ENCODE measurements at regions not wholly inside any gene's neighbourhood (a gene's known extent, or its start where the extent isn't known, plus 50 kb on each side); places are given as distances from the start of the nearest gene placed in this dataset.

DNA sequence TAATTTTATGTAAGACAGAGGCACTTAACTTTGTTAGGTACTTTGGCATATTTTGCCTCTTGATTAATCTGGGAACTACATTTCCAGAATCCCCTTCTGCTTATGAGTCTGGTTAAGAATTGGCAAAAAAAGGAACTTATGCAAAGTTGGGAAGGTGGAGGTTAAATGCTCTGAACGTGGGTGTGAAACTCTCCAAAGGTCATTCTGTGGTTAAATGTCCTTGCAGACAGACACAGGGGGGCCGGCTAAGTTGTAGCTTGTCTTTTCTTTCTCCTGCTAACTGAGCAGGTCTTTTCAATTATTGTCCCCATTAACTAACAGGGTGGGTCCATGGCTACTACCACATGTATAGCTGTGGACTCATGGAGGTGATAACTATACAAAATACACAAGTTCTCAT lies 248.6 kb upstream of the NOVA1 start:
- H3K9me2 ChIP-seq (ENCODE audit: insufficient read depth, low read length), result no peaks in the 10 kb centered on the region
- H3K4me3 ChIP-seq (ENCODE audit: low read length), result no peak overlapping the region
- H4K20me1 ChIP-seq (ENCODE audit: insufficient read depth), result no peaks in the 10 kb centered on the region
- H3K27ac ChIP-seq (ENCODE audit: low read length), result no peak overlapping the region
- H3K27me3 ChIP-seq (ENCODE audit: insufficient read depth, low read depth, low read length), result no peaks in the 10 kb centered on the region
- no peaks in the 10 kb centered on the region for H3K79me2 ChIP-seq (replicated peaks; ENCODE audit: insufficient read depth, low read length)
- no peaks in the 10 kb centered on the region for H3K36me3 ChIP-seq (ENCODE audit: insufficient read depth, low read length)
- H3K9me3 ChIP-seq (ENCODE audit: low read length), result no peaks in the 10 kb centered on the region
- no peak overlapping the region for H3K9ac ChIP-seq (ENCODE audit: low read length)
- H3F3A ChIP-seq (ENCODE audit: insufficient read depth, low read length, poor library complexity, severe bottlenecking), result no peaks in the 10 kb centered on the region
- TF ChIP-seq TAF1 (IDR thresholded peaks at IDR 0.05; ENCODE audit: low read depth) (no peak), MXI1 (conservative IDR thresholded peaks at IDR 0.05; ENCODE audit: poor library complexity, severe bottlenecking) (no peak), EZH2 (IDR thresholded peaks at IDR 0.05; ENCODE audit: borderline replicate concordance, insufficient read depth, low read length, poor library complexity, severe bottlenecking) (no peak), POLR2AphosphoS5 (IDR thresholded peaks at IDR 0.05) (no peak), EP300 (conservative IDR thresholded peaks at IDR 0.05; ENCODE audit: poor library complexity, severe bottlenecking) (no peak), RAD21 (conservative IDR thresholded peaks at IDR 0.05) (no peak), SMC3 (conservative IDR thresholded peaks at IDR 0.05; ENCODE audit: poor library complexity) (no peak)
- TF ChIP-seq, protein P1, sequence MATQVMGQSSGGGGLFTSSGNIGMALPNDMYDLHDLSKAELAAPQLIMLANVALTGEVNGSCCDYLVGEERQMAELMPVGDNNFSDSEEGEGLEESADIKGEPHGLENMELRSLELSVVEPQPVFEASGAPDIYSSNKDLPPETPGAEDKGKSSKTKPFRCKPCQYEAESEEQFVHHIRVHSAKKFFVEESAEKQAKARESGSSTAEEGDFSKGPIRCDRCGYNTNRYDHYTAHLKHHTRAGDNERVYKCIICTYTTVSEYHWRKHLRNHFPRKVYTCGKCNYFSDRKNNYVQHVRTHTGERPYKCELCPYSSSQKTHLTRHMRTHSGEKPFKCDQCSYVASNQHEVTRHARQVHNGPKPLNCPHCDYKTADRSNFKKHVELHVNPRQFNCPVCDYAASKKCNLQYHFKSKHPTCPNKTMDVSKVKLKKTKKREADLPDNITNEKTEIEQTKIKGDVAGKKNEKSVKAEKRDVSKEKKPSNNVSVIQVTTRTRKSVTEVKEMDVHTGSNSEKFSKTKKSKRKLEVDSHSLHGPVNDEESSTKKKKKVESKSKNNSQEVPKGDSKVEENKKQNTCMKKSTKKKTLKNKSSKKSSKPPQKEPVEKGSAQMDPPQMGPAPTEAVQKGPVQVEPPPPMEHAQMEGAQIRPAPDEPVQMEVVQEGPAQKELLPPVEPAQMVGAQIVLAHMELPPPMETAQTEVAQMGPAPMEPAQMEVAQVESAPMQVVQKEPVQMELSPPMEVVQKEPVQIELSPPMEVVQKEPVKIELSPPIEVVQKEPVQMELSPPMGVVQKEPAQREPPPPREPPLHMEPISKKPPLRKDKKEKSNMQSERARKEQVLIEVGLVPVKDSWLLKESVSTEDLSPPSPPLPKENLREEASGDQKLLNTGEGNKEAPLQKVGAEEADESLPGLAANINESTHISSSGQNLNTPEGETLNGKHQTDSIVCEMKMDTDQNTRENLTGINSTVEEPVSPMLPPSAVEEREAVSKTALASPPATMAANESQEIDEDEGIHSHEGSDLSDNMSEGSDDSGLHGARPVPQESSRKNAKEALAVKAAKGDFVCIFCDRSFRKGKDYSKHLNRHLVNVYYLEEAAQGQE (IDR thresholded peaks at IDR 0.05; ENCODE audit: borderline replicate concordance), result no peak
- TF ChIP-seq, protein P2, sequence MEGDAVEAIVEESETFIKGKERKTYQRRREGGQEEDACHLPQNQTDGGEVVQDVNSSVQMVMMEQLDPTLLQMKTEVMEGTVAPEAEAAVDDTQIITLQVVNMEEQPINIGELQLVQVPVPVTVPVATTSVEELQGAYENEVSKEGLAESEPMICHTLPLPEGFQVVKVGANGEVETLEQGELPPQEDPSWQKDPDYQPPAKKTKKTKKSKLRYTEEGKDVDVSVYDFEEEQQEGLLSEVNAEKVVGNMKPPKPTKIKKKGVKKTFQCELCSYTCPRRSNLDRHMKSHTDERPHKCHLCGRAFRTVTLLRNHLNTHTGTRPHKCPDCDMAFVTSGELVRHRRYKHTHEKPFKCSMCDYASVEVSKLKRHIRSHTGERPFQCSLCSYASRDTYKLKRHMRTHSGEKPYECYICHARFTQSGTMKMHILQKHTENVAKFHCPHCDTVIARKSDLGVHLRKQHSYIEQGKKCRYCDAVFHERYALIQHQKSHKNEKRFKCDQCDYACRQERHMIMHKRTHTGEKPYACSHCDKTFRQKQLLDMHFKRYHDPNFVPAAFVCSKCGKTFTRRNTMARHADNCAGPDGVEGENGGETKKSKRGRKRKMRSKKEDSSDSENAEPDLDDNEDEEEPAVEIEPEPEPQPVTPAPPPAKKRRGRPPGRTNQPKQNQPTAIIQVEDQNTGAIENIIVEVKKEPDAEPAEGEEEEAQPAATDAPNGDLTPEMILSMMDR (IDR thresholded peaks at IDR 0.05; ENCODE audit: poor library complexity, severe bottlenecking), result no peak
- no peak overlapping the region for H2AFZ ChIP-seq (ENCODE audit: low read depth, low read length)
- H3K4me2 ChIP-seq (ENCODE audit: low read length), result no peak overlapping the region

DNA sequence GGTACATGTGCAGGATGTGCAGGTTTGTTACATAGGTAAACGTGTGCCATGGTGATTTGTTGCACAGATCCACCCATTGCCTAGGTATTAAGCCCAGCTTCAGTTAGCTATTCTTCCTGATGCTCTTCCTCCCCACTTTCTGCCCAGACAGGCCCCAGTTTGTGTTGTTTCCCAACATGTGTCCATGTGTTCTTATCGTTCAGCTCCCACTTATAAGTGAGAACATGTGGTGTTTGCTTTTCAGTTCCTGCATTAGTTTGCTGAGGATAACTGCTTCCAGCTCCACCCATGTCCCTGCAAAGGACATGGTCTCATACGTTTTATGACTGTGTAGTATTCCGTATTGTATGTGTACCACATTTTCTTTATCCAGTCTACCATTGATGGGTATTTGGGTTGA lies 251.7 kb upstream of the NOVA1 start:
- no peaks in the 10 kb centered on the region for H3K27me3 ChIP-seq (ENCODE audit: insufficient read depth, low read depth, low read length)
- no peaks in the 10 kb centered on the region for H3K9me3 ChIP-seq (ENCODE audit: low read length)
- H3K36me3 ChIP-seq (ENCODE audit: insufficient read depth, low read length), result no peaks in the 10 kb centered on the region
- no peaks in the 10 kb centered on the region for H3K9me2 ChIP-seq (ENCODE audit: insufficient read depth, low read length)
- TF ChIP-seq MXI1 (conservative IDR thresholded peaks at IDR 0.05; ENCODE audit: poor library complexity, severe bottlenecking), result no peak
- TF ChIP-seq POLR2AphosphoS5 (IDR thresholded peaks at IDR 0.05), result no peak
- TF ChIP-seq, protein P1 (IDR thresholded peaks at IDR 0.05; ENCODE audit: borderline replicate concordance), result no peak
- TF ChIP-seq, protein P2 (IDR thresholded peaks at IDR 0.05; ENCODE audit: poor library complexity, severe bottlenecking), result no peak
- TF ChIP-seq RAD21 (conservative IDR thresholded peaks at IDR 0.05), result no peak
- TF ChIP-seq EP300 (conservative IDR thresholded peaks at IDR 0.05; ENCODE audit: poor library complexity, severe bottlenecking), result no peak
- no peak for TF ChIP-seq SMC3 (conservative IDR thresholded peaks at IDR 0.05; ENCODE audit: poor library complexity)
- no peak for TF ChIP-seq EZH2 (IDR thresholded peaks at IDR 0.05; ENCODE audit: borderline replicate concordance, insufficient read depth, low read length, poor library complexity, severe bottlenecking)
- TF ChIP-seq TAF1 (IDR thresholded peaks at IDR 0.05; ENCODE audit: low read depth), result no peak
- H3F3A ChIP-seq (ENCODE audit: insufficient read depth, low read length, poor library complexity, severe bottlenecking), result no peaks in the 10 kb centered on the region
- no peak overlapping the region for H3K4me3 ChIP-seq (ENCODE audit: low read length)
- no peak overlapping the region for H3K9ac ChIP-seq (ENCODE audit: low read length)
- H3K79me2 ChIP-seq (replicated peaks; ENCODE audit: insufficient read depth, low read length), result no peaks in the 10 kb centered on the region
- H3K4me2 ChIP-seq (ENCODE audit: low read length), result no peak overlapping the region
- no peak overlapping the region for H3K27ac ChIP-seq (ENCODE audit: low read length)
- H2AFZ ChIP-seq (ENCODE audit: low read depth, low read length), result no peak overlapping the region
- no peaks in the 10 kb centered on the region for H4K20me1 ChIP-seq (ENCODE audit: insufficient read depth)
